Head of caudate nucleus (tissue), 42 donors: ENCODE measurements at regions not wholly inside any gene's neighbourhood (a gene's known extent, or its start where the extent isn't known, plus 50 kb on each side); places are given as distances from the start of the nearest gene placed in this dataset.
A peak's percentile ranks its signal among the peaks of the same experiment; 100 is the strongest.

ENCODE experiments used
- DNase-seq, 42 donors: peaks; one replicate each; pipeline versions ENCODE4 v3.0.0 to v3.0.0-alpha.2; 2020 to 2021; ENCODE audit warnings: mixed read lengths in 7 of 42
- intact Hi-C: fragments of 100-400 bp; cut with DNase I; formaldehyde crosslinking; loops from one replicate; pipeline ENCODE4 v1.15.0; 2022

- intact Hi-C loops = no loop called here
- DNase-seq = no peak
These were observed 507.0 kb downstream of the TBL1XR1 start for GRCh38 chr3:176690083-176690869.

GRCh38 chr3:176687754-176688153 is 509.5 kb downstream of the TBL1XR1 start:
- intact Hi-C loops = no loop called here
- no peak for DNase-seq

DNA sequence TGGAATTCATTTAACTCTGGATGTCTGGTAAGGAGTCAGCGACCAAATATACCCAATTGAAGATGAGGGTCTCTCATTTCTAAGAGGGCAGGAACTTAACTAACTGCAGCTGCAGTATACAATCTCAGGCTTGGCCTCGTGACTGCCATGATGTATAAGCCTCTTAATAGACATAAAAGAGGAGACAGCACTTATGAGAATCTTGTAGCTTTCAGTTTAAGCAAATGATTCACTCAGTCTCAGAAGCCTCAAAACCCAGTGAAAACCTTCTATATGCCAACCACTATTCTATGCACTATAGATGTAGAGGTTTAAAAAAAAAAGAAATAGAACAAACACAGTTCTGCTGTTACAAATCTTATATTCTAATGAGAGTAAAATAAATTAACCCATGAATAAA is 513.9 kb downstream of the TBL1XR1 start:
- intact Hi-C loops = no loop called here
- DNase-seq = no peak

GRCh38 chr3:176663837-176664831 is 533.1 kb downstream of the TBL1XR1 start:
- DNase-seq = peak in 7 of 42 donors; percentile 2 to 46 (median 16)
- intact Hi-C loops = no loop called here

- no peak for DNase-seq
- intact Hi-C loops = no loop called here
These were observed 533.9 kb downstream of the TBL1XR1 start for GRCh38 chr3:176663387-176663786.

GRCh38 chr3:176661432-176661964 is 535.8 kb downstream of the TBL1XR1 start:
- intact Hi-C loops = no loop called here

GRCh38 chr3:176655404-176656094 is 541.7 kb downstream of the TBL1XR1 start:
- no peak for DNase-seq
- intact Hi-C loops = no loop called here

More at GRCh38 chr3:176661432-176661964, 535.8 kb downstream of the TBL1XR1 start:
- DNase-seq = no peak

DNA sequence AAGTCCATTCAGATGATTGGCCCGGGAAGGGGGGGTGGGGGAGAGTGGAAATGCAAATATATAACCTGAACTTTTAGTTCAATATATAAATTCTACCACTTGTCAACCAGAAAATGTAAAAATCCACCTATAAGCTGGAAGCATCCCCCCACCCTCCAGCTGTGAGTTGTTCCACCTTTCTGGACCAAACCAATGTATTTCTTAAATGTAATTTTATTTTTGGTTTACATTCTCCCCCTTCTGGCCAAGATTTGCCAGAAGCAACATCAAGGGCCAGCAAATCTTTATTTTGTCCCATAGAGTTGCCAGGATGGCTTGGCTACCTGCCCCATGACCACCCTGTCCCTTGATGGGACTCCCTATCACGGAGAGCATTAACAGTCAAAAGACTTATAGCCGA is 545.7 kb downstream of the TBL1XR1 start:
- intact Hi-C loops = no loop called here

GRCh38 chr3:176650478-176650877 is 546.8 kb downstream of the TBL1XR1 start:
- DNase-seq = no peak
- intact Hi-C loops = no loop called here

More for the DNA sequence above, 545.7 kb downstream of the TBL1XR1 start:
- no peak for DNase-seq

GRCh38 chr3:176647987-176648386 is 549.3 kb downstream of the TBL1XR1 start:
- intact Hi-C loops = no loop called here
- no peak for DNase-seq

DNA sequence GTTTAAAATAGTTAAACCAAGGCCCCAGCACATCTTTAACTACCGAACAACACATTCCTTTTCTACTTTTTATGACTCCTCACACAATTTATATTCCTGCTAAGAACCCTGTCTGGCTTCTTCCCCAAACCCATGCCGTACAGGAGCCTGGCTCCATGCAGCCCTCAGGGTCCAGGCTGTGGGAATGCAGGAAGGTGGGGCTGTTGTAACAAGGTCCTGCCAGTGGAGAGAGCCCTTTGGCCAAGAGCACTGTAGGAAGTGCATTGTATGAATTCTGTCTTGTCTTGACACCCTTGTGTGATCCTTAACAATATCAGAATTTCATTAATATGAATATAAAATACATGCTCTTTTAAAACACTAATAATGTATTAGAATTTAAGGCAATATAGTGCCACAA is 563.8 kb downstream of the TBL1XR1 start:
- intact Hi-C loops = no loop called here
- peak in 1 of 42 donors; percentile 9 for DNase-seq

- intact Hi-C loops = no loop called here
- DNase-seq = no peak
These were observed 564.4 kb downstream of the TBL1XR1 start for GRCh38 chr3:176632925-176633324.

DNA sequence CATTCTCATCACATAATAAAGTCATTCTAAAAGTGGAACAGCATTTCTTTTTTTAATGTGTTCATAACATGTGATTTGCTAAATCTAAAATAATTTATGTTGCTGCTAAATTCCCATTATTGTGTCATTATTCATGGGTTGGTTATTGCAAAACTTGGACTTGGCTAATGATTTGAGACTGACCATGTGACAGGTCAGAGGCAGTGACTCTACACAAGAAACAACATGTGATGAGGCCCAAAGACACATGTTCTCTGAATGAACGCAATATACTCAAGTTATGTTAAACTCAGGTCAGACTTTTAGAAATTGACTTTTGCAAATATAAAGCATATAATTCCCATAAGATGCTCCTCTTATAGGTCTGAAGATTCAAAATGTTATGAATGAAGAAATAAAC is 566.1 kb downstream of the TBL1XR1 start:
- intact Hi-C loops = no loop called here

DNA sequence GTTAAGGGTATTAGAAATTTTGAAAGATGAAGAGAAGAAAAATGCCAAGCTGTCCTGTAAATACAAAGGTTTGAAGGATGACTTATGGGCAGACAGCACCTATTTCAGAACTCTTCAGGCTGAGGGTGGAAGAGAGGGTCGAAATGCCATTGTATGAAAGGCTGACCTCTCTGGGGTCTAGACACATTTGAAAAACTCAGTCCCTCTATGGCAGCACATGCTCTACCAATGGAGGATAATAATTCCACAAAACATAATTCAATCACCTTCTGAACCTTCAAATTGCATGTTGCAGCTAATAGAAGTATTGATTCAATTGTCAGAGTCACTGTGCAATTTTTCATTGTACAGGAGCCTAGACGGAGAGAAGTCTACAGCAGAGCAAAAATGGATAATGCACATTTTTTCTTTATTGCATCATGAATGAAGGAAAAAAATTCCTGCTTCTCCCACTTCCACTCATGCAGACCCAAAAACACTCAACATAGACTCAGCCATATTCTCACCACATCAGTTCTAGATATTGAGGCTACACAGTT is 569.1 kb downstream of the TBL1XR1 start:
- DNase-seq = no peak
- intact Hi-C loops = no loop called here

More for the DNA sequence above, 566.1 kb downstream of the TBL1XR1 start:
- no peak for DNase-seq

- DNase-seq = no peak
- intact Hi-C loops = no loop called here
These were observed 573.7 kb downstream of the TBL1XR1 start for GRCh38 chr3:176623468-176624150.

DNA sequence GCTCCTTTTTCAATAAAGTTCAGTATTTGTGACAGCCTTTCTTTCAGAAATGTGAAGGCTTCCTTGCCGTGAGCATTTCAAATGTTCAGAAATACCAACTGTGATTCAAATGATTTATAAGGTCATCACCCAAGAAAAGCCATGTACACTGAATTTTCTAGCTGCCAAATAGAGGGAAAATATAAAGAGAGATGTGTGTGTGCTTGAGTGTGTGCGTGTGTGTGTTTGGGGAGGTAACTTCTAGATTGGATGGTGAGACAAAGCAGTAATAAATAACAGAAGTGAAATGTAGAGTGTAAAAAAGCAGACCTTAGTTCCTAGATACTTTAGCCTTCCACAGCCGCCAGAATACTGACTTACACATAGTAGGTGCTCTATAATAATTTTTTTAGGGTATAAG is 577.4 kb downstream of the TBL1XR1 start:
- intact Hi-C loops = no loop called here
- no peak for DNase-seq

DNA sequence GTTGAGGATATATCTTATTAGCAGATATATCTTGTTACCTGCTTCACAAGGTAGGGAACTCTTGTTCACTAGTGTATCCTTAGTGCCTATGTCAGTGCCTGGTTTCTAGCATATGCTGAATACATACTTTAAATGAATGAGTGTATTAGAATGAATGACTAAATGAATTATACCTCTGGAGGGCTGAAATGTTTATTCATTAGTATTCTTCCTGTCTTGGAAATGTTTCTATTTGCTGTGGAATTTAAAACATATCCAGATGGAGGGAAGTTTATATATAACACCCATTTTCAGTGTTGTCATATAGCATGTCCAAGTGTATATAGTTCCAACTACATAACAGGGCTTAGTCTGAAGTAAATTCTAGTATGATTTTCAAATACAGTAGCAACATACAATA is 581.5 kb downstream of the TBL1XR1 start:
- DNase-seq = no peak
- intact Hi-C loops = no loop called here

GRCh38 chr3:176611703-176612102 is 585.6 kb downstream of the TBL1XR1 start:
- DNase-seq = no peak
- intact Hi-C loops = no loop called here
